HPDE6-E6E7 (cell line): ENCODE measurements at regions not wholly inside any gene's neighbourhood (a gene's known extent, or its start where the extent isn't known, plus 50 kb on each side); places are given as distances from the start of the nearest gene placed in this dataset.

Source experiments
- DNase-seq: peaks from one replicate; pipeline ENCODE4 v3.0.0; 2011; ENCODE audit warnings: missing footprints; ENCODE audit errors: extremely low spot score

DNA sequence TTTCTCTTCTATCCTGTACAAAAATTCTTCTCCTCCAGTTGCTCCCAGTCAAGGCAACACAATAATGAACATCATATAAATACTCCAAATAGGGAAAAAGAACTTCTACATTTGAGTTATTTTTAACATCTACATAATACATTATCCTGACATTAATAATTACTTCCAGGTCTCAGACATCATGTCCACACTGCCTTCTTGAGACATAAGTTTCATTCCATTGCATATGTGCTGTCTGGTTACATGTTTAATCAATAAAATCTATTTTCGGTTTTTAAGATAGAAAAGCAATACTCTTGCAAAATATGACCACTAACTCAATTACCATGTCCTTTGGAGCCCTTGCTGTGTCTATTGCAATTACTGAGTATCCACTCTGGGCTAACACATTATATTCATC is 881.9 kb downstream of the GALC start:
- no peak for DNase-seq

DNA sequence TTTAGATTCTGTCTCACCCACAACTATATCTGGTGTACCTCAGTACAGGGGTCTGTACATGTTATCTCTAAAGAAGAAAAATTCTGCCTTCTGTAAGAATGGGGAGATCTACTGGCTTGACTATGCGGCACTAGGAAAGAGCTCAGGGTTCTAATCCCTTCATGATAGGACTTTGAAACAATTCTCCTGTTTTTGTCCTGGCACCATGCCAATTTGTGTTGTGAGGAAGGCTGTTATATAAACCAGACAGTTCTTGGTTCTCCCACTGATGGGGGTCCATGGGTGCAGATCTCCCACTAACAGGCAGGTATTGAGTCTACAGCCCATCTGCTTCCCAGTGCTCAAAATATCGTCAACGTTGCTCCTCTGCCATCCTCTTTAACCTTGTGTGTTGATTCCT is 883.7 kb downstream of the GALC start:
- DNase-seq, result no peak

DNA sequence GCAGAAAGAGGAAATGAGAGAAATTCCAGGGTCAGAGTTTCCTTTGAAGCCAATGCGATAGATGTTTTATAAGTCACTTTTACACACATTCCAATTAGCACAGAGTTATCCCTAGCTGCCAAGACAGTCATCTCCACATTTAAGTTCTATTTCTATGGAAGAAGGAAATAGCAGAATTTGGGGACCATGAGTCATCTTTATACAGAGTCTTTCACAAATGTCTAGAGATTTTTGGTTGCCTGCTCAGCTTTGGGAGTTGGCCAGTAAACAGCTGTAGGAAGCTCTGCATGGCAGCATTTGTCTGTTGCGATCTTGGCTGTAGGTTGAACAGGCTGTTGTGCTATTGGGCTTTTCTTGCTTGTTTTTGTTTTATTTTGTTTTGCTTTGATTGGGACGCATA is 884.3 kb downstream of the GALC start:
- no peak for DNase-seq

DNA sequence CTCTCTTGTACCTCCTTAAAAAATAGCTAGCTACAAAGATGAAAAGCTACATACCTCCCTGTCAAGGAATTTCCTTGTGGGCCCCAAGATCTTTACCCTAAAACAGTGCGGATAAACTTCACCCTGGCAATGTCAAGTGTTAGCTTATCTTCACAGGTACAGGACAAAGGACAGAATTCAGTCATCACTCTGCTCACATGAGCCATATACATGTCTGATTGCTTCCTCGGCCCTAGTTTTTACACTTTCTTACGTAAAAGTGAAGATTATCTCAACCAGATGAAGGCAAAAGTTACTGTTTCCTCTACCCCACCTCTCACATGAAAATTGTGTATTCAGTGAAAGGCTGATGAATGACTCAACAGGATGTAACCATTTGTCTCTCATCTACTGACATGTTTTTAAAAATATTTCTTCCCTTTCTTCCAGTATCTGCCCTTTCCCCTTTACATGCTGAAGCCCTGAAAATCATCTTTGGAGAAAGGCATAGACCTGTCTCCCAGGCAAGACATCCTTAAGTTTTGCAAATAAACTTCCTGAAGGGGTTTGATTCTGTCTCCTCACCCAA is 890.1 kb downstream of the GALC start:
- no peak for DNase-seq

DNA sequence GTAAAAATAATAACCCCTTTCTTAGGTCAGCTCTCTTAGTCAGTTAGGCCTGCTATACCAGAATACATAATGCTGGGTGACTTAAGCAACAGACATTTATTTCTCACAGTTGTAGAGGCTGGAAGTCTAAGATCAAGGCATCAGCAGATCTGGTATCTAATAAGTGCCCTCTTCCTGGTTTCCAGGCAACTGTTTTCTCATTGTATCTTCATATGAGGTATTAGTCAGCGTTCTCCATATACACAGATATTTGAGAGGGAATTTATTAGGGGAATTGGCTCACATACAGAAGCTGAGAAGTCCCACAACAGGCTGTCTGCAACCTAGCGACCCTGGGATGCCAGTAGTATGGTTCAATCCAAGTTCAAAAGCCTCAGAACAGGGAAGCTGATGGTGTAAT is 896.0 kb downstream of the GALC start:
- no peak for DNase-seq

DNA sequence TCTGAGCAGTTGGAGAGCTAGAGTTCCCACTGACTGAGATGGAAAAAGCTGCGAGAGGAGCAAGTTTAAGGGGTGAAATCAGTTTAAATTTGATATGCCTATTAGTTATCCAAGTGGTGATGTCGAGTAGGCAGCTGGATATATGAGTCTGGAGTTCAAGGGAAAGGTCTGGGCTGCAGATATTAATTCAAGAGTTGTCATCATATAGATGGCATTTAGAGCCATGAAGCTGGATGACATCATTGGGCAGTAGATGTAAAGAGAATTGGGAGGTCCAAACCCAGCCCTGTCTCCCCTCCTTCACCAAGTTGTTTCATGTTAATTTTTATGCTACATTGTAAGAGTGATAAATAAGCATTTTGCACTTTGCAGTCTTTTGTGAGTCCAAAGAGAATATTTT is 898.1 kb downstream of the GALC start:
- no peak for DNase-seq

DNA sequence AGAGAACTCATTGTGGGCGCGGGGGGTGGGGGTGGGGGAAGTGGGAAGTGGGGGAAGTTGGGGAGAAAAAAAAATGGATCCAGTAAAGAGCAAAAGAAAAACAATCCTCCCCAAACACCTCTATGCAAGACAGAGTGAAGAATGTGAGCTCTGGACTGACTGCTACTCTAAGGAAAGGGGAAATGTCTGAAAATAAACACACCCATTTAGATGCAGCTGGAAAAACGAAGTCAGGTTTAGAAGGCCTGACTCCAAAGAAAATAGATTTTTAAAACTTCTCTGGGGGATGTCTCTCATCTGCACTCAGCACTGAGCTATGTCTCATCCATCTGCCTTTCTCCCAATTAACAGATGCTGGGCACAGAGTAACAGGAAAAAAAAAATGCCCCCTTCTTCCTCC is 904.4 kb downstream of the GALC start:
- no peak for DNase-seq

DNA sequence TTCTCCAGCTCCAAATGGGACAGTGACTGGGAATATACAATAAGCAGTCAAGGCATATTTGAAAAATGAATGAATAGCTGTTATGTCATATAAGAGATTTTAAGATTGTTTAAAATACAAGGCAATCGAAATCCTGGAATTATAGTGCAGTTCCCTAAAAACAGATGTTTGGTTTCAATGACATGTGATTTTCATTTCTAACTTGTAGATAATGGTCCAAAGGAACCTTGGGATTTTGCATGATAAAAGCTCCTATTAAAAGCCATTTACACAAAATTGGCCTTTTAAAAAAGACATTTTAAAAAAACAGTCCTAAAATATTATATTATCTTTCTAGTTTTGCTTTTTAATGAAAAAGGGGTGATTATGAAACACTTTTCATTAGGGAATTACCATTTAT is 905.1 kb downstream of the GALC start:
- DNase-seq, result no peak

DNA sequence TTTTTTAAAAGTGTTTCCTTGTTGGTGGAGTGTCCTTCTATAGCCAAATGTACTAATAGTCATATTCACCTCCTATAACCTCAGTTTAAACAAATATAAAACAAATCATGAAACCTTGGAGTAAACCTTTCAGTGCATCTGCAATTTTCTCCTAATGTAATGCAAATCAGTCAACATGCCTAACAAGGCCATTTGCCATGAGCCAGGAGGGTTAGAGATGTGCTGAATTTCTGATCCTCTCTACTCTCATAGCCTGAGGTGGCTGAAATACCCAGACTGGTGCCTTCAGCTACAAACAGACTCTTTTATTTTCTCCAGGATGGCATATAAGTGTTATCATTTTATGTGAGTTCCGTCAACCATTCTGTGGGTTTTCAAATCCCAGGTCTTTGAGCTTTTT is 908.1 kb downstream of the GALC start:
- no peak for DNase-seq

DNA sequence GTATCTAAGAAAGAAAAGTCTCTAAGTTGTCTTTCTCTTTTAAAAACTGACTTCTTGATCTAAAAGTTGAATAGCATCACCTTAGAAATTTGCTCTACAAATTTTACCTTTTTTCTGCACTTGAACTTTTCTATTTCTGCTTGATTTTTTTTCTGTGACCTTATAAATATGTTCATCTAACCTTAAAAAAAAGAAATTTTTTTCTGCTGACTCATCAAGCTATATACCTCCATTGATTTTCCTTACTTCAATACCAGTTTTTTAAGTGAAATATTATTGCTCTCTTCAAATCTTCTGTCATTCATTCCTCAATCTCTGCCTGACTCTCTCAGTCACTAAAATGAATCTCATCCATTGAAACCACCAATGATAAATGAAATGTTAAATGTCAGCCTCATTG is 910.1 kb downstream of the GALC start:
- DNase-seq, result no peak

DNA sequence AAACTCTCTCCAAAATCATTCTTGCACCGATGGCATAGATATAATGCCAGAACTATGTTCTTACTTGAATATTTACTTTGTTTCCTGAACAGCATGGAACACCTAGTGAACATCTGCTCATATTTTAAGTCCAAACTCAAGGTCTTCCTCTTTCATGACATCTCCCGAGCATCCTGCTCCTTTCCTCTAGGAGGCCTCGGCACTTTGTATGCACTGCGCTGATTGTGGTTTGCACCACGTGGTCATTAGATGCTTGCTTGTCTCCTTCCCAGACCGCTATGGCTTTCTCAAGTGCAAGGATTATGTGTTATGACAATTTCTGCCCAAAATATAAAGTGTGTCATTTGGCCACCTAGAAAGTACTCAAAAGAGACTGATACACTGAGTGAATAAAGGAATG is 912.0 kb downstream of the GALC start:
- no peak for DNase-seq

DNA sequence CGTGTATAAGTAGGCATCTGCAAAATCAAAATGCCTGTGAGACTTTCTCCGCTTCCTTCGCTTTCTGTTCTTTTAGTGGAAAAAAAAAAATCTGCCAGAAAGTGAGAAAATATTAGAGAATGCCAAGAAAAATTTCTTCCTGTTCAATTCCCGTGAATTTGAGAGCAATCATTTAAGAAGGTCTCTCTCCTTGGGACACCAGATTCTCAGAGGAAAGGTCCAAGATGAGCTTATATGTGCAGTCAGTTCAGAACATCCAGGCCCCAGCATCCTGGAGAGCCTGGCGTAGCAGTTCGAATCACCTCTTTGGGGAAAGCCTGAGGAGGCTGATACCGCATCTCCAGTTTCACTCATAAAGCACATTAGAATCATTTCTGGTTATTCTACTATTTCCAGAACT is 912.8 kb downstream of the GALC start:
- DNase-seq, result no peak

DNA sequence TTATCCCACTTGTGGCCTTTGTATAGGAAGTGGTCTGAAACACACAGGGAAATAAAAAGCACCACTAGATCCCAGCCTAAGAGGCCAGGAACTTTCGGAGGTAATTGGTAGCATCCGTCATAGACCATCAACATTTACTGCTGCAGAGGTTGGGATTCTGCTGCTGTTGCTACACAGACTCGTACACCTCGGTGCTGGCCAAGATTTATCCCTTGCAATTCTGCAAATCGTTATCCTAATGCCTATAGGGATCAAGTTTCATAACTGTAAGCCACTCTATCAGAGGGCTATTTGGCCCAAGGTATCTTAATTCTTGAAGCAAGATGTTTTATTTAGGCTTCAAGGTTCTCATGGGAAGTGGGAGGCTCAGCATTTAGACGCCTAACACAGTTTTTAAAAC is 913.6 kb downstream of the GALC start:
- DNase-seq, result no peak

DNA sequence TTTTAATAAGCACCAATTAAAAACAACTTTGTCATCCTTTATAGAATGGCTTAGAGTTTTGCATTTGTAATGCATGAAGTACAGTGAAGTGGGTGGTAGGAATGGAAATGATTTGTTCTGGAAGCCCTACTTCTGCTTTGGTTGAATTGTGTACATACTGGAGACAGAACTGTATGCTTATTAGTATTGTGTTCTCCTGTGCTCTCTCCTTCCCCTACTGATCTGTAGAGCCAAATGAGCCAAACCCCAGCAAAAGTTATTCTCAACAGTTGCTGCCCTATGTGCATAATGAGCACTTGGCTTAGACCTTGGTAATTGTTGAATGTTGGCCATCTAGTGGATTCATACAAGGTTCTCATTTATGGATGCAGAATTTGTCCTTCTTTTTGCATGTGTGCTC is 916.1 kb downstream of the GALC start:
- no peak for DNase-seq

DNA sequence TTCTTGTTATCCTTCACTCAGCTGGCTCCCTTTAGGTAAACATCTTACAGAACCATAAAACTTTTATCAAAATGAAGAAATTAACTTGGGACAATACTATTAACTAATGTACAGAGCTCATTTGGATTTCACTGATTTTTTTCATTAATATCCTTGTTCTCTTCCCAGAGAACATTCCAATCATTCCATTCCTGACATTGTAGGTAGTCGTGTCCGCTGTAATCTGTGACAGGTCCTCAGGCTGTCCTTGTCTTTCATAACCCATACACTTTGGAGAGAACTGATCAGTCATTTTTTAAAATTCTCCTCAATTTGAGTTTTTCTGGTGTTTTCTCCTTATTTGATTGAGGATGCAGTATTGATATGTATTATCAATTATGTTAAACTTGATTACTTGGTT is 916.8 kb downstream of the GALC start:
- no peak for DNase-seq

DNA sequence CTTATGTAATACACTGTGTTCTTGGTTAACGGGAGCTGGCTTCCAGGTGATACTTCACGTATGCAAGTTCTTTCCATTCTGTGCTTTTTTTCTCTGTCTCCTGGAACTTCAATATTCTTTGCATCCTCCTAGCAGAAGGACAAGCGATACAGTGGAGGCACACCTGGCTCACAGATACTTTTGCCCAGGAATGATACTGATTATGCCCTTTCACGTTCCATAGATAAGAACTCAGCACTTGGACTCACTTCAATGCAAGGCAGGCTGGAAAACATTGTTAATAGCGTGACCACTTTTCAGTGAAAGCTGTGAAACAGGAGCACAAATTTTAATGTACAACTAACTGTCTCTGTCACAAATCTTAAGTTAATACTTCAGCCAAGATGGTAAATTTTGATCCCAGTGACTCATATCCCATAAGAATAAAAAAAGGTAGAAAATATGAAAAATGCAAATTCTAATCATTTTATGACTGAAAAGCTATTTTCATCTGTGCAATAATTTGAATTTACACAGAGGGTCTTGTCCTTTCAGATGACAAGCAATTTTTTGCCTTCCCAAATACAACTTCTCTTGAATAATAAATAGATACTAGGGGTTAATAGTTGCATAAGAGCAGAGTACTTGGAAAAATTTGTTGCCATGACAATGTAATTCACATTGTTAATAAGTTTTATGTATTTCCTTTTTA is 919.0 kb downstream of the GALC start:
- DNase-seq, result no peak

DNA sequence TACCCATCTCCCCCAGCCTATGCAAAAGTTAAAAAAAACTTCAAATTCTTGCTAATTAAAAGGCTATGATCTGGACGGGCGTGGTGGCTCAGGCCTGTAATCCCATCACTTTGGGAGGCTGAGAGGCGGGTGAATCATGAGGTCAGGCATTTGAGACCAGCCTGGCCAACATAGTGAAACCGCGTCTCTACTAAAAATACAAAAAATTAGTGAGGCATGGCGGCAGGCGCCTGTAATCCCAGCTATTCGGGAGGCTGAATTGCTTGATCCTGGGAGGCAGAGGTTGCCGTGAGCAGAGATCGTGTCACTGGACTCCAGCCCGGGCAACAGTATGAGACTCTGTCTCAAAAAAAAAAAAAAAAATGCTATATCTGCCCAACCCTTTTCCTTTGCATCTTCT is 925.4 kb downstream of the GALC start:
- DNase-seq, result no peak

DNA sequence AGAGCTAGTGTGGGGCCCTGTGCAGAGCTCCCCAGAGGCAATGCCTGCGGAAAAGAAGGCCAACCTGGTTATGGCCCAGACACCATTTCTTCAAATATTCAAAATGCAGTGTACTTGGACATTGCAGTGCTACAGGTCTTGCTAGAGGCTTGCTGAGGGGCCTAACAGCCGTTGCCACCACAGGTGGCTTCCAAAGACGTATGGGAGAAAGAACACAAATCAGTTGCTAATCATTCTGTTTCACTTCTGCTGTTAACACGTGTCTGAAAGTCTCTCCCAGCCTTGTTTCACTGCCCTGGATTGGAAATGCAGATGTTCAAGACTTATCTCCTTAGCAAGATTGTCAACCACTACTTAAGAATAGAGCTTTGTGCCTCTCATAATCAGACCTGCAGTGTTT is 925.9 kb downstream of the GALC start:
- no peak for DNase-seq

DNA sequence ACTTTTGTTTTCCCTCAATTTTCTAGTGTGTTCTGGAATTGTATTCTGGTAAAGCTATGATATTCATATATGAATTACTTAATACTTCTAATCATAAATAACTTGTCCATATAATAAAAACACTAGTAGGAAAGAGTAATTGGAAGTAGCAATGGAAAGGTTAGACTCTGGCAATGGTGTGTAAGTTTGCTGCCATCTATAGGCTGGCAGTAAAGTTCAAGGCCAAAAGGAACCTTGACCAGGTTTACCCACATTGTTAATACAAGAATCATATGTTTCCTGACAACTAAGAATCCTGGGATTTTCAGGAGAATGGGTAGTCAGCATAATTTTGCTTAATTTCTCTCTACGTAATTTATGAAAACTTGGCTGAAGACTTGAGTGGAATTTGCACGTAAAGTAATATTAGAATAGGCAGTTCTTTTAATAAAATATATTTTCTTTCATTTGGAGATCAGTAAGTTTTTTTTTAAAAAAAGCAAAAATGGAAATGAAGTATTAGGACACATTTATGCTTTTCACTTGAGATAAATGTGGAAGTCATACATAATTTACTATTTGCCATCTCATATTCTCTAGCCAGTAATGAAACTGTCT is 926.7 kb downstream of the GALC start:
- peak; percentile 20 for DNase-seq

DNA sequence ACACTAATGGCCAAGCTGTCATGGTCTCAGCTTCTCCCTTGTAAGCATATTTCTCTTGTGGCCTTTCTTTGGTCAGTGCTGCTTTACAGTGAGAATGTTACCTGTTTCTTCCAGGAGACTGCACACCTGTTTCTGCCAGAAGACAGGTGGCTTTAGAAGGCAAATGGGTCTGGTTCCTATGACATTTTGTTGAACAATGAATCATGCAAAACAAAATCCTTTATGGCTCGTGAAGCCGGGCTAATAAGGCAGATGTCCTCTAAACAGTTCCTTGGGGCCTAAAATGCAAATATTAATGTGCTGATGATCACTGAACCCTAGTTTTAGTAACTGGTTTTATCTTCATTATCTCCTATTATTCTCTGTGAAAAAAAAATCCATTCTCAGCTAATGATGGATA is 927.6 kb downstream of the GALC start:
- no peak for DNase-seq

DNA sequence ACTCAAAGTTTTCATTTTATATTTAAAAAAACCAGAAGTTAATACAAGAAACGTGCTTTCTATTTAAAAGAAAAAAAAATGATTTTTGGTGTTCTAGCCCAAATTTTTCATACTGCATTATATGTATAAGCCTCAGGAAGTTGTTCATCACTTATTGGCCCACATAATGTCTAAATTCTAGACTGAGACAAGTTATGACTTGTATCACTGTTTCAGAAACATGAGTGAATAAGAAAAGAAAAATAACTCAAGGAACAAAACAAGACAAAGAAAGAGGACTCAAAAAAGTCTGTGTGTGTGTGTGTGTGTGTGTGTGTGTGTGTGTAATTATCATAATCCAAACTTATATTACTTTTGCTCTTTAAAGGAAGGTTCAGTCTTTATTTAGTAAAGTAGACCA is 929.8 kb downstream of the GALC start:
- DNase-seq, result no peak

DNA sequence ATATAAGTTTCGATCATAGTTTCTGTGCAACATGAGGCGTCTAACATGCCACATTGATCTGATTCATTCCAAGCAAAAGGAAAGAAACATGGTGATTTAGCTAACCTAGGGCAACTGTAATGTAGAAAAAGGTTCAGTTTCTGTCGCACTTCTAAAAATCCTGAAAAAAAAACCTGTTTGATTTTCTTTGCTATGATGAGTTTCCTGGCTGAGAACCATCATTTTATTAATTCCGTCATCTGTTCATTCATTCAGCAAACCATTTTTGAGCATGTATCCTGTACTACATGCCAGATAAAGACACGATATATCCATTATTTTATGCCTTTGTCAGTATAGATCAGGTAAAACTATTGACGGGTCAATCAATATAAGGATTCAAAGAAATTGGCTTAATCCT is 932.6 kb downstream of the GALC start:
- DNase-seq, result no peak

DNA sequence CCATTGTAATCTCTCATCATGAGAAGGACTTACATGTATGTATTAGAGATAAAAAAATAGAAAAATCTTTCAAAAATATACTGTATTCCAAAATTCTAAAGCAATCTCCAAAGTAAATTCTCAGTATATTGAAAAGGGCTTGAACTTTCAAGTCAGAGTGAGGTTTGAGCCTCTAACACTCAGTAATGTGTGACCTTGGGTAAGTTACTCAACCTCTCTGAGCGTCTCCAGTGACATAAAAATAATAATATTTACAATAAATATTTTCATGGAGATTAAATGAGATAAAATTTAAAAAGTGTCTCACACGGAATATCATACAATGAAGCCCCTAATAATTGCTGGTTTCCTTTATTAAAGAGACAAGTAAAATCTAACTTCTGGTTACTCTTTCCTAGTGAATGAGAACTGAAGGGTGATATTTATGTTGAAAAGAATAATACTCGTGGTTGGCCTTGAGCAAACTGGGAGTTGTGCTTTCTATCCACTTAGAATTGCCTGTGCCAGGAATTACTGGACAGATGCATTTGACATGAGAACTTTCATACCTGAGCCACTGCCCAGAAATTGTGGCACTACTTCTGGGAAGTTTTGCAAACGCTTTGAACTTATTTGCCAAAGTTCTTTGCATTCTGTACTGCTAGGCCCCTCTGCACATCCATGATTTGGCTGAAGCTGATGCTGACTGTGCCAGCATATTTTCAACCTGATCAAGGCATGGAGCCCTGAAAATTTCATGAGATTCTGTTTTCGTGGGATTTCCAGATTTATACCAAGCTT is 933.7 kb downstream of the GALC start:
- no peak for DNase-seq
